H9 (cell line): ENCODE measurements at regions not wholly inside any gene's neighbourhood (a gene's known extent, or its start where the extent isn't known, plus 50 kb on each side); places are given as distances from the start of the nearest gene placed in this dataset.

Experiments
- DNase-seq: peaks from one replicate; pipeline ENCODE4 v3.0.0-alpha.2; 2017
- H2AFZ ChIP-seq: one replicate; pipeline ENCODE4 v1.6.1; 2013; ENCODE audit warnings: mild to moderate bottlenecking, low read length, control low read depth, moderate library complexity
- H2AK5ac ChIP-seq: 2 replicates; pipeline ENCODE4 v1.6.1; 2013; ENCODE audit warnings: low read length, control low read depth, mixed read lengths; ENCODE audit not compliant: insufficient read length
- H2BK120ac ChIP-seq: one replicate; pipeline ENCODE4 v1.6.1; 2013; ENCODE audit warnings: low read depth, mild to moderate bottlenecking, low read length, control low read depth, inconsistent platforms; ENCODE audit not compliant: poor library complexity, severe bottlenecking
- H2BK12ac ChIP-seq: 2 replicates; pipeline ENCODE4 v1.6.1; 2013; ENCODE audit warnings: low read length, control low read depth, mixed read lengths, low read depth; ENCODE audit not compliant: insufficient read length
- H2BK15ac ChIP-seq: 2 replicates; pipeline ENCODE4 v1.6.1; 2013; ENCODE audit warnings: low read depth, low read length, control low read depth
- H2BK20ac ChIP-seq: one replicate; pipeline ENCODE4 v1.6.1; 2013; ENCODE audit warnings: low read depth, mild to moderate bottlenecking, low read length, control low read depth, inconsistent platforms; ENCODE audit not compliant: poor library complexity, severe bottlenecking
- H2BK5ac ChIP-seq: 2 replicates; pipeline ENCODE4 v1.6.1; 2013; ENCODE audit warnings: low read length, control low read depth, mixed read lengths; ENCODE audit not compliant: insufficient read length
- H3K14ac ChIP-seq: 2 replicates; pipeline ENCODE4 v1.6.1; 2013; ENCODE audit warnings: low read length, control low read depth; ENCODE audit not compliant: insufficient read depth
- H3K18ac ChIP-seq: 2 replicates; pipeline ENCODE4 v1.6.1; 2013; ENCODE audit warnings: low read depth, mild to moderate bottlenecking, mixed read lengths, low read length, control low read depth; ENCODE audit not compliant: insufficient read length
- H3K23ac ChIP-seq: 2 replicates; pipeline ENCODE4 v1.6.1; 2013; ENCODE audit warnings: low read length, control low read depth, mixed read lengths, low read depth; ENCODE audit not compliant: insufficient read length
- H3K23me2 ChIP-seq: 2 replicates; pipeline ENCODE4 v1.6.1; 2013; ENCODE audit warnings: low read depth, mild to moderate bottlenecking, mixed read lengths, low read length, control low read depth; ENCODE audit not compliant: insufficient read length, poor library complexity, severe bottlenecking
- H3K27ac ChIP-seq: 2 replicates; pipeline ENCODE4 v1.5.1; 2013; ENCODE audit warnings: low read length, control low read depth, mixed read lengths, low read depth; ENCODE audit not compliant: insufficient read length
- H3K27me3 ChIP-seq: 2 replicates; pipeline ENCODE4 v1.6.1; 2013; ENCODE audit warnings: low read length, control low read depth, inconsistent platforms; ENCODE audit not compliant: insufficient read depth
- H3K4ac ChIP-seq: 2 replicates; pipeline ENCODE4 v1.6.1; 2013; ENCODE audit warnings: low read depth, mild to moderate bottlenecking, control low read depth, inconsistent platforms, low read length, moderate library complexity
- H3K4me1 ChIP-seq: 2 replicates; pipeline ENCODE4 v1.6.1; 2013; ENCODE audit warnings: low read length, control low read depth, inconsistent platforms; ENCODE audit not compliant: insufficient read depth
- H3K4me2 ChIP-seq: 2 replicates; pipeline ENCODE4 v1.6.1; 2013; ENCODE audit warnings: low read length, control low read depth, mixed read lengths; ENCODE audit not compliant: insufficient read length, insufficient read depth
- H3K56ac ChIP-seq: 2 replicates; pipeline ENCODE4 v1.6.1; 2013; ENCODE audit warnings: low read depth, mild to moderate bottlenecking, mixed read lengths, low read length, control low read depth; ENCODE audit not compliant: insufficient read length
- H3K79me1 ChIP-seq: 2 replicates; pipeline ENCODE4 v1.6.1; 2013; ENCODE audit warnings: low read depth, mild to moderate bottlenecking, moderate library complexity, low read length, control low read depth, inconsistent platforms; ENCODE audit not compliant: insufficient read depth, poor library complexity, severe bottlenecking
- H3K79me2 ChIP-seq: 2 replicates; pipeline ENCODE4 v1.6.1; 2013; ENCODE audit warnings: low read length, control low read depth, inconsistent platforms; ENCODE audit not compliant: insufficient read depth
- H3K9ac ChIP-seq: 2 replicates; pipeline ENCODE4 v1.6.1; 2013; ENCODE audit warnings: low read length, control low read depth, mixed read lengths; ENCODE audit not compliant: insufficient read length; ENCODE audit errors: extremely low read depth
- H3K9me3 ChIP-seq: one replicate; pipeline ENCODE4 v1.6.1; 2013; ENCODE audit warnings: low read depth, low read length, inconsistent platforms; ENCODE audit not compliant: control insufficient read depth
- H3T11ph ChIP-seq: one replicate; pipeline ENCODE4 v1.6.1; 2013; ENCODE audit warnings: mild to moderate bottlenecking, low read length, control low read depth, inconsistent platforms
- H4K20me1 ChIP-seq: one replicate; pipeline ENCODE4 v1.6.1; 2013; ENCODE audit not compliant: control insufficient read depth, insufficient read length, insufficient read depth
- H4K5ac ChIP-seq: 2 replicates; pipeline ENCODE4 v1.6.1; 2013; ENCODE audit warnings: low read depth, mild to moderate bottlenecking, mixed read lengths, low read length, control low read depth; ENCODE audit not compliant: insufficient read length
- H4K8ac ChIP-seq: replicated peaks from 2 replicates; pipeline ENCODE4 v1.6.1; 2013; ENCODE audit warnings: low read length, control low read depth, mixed read lengths, low read depth; ENCODE audit not compliant: insufficient read length
- H4K91ac ChIP-seq: 2 replicates; pipeline ENCODE4 v1.6.1; 2013; ENCODE audit warnings: low read depth, mild to moderate bottlenecking, moderate library complexity, mixed read lengths, low read length, control low read depth; ENCODE audit not compliant: insufficient read length
- H3K27ac Mint-ChIP-seq, 3 experiments: 2 replicates in 2 of 3; 3 replicates in 1 of 3; pipeline ENCODE4 v1.8.0; 2020 to 2021; ENCODE audit warnings: mixed read lengths in 3 of 3, mild to moderate bottlenecking in 1 of 3, moderate library complexity in 1 of 3
- H3K27me3 Mint-ChIP-seq: 2 replicates; pipeline ENCODE4 v1.8.0; 2021; ENCODE audit warnings: low read depth, mild to moderate bottlenecking, moderate library complexity, mixed read lengths
- H3K36me3 Mint-ChIP-seq, 3 experiments: 2 replicates in 2 of 3; 3 replicates in 1 of 3; pipeline ENCODE4 v1.8.0; 2020 to 2021; ENCODE audit warnings: low read depth in 3 of 3, mixed read lengths in 3 of 3; ENCODE audit not compliant: insufficient read depth in 1 of 3
- H3K4me1 Mint-ChIP-seq, 2 experiments: 2 replicates each; pipeline ENCODE4 v1.8.0; 2020; ENCODE audit warnings: mixed read lengths in 2 of 2
- H3K4me3 Mint-ChIP-seq, 2 experiments: 2 replicates in 1 of 2; 3 replicates in 1 of 2; pipeline ENCODE4 v1.8.0; 2020 to 2021; ENCODE audit warnings: mild to moderate bottlenecking in 2 of 2, mixed read lengths in 2 of 2, moderate library complexity in 1 of 2
- H3K9me3 Mint-ChIP-seq, 2 experiments: 2 replicates in 1 of 2; 3 replicates in 1 of 2; pipeline ENCODE4 v1.8.0; 2020; ENCODE audit warnings: mild to moderate bottlenecking in 2 of 2, mixed read lengths in 2 of 2, moderate library complexity in 1 of 2
- CTCF ChIP-seq: fragments of 200-600 bp; sonication (generic); conservative IDR thresholded peaks from 3 replicates; pipeline ENCODE4 v1.8.0; 2021; ENCODE audit warnings: antibody characterized with exemption, mild to moderate bottlenecking
- WGBS: extraction: QIAGEN DNeasy Blood & Tissue Kit; methylation state at CpG from one replicate; pipeline ENCODE4 v1.1.7; 2013; ENCODE audit warnings: missing lambda C conversion rate, low lambda C conversion rate, mixed read lengths; ENCODE audit not compliant: insufficient read length; ENCODE audit errors: extremely low coverage; 5-methylcytosine and 5-hydroxymethylcytosine counted together

GRCh38 chr3:67113802-67114407 is 115.8 kb downstream of the KBTBD8 start:
- no peak overlapping the region for H2BK12ac ChIP-seq
- H3K36me3 Mint-ChIP-seq, result no peaks in the 10 kb centered on the region
- no peaks in the 10 kb centered on the region for H3K27me3 ChIP-seq
- no peak overlapping the region for H4K91ac ChIP-seq
- no peak overlapping the region for H3K4ac ChIP-seq
- H3K4me1 Mint-ChIP-seq, result peaks cover 7 to 8% of the 10 kb centered on the region in 2 experiments
- H3K4me1 ChIP-seq, result no peaks in the 10 kb centered on the region
- no CpG with 5 or more reads among the region's 6 CpGs for WGBS
- no peak overlapping the region for H3K56ac ChIP-seq
- no peak overlapping the region for H2BK20ac ChIP-seq
- no peak overlapping the region for H4K5ac ChIP-seq
- H4K20me1 ChIP-seq, result no peaks in the 10 kb centered on the region
- no peak overlapping the region for H3K18ac ChIP-seq
- no peak overlapping the region for H3K27ac ChIP-seq
- no peak overlapping the region for H2BK120ac ChIP-seq
- H3K4me3 Mint-ChIP-seq, result no peak overlapping the region
- no peak overlapping the region for H2AK5ac ChIP-seq
- H3K27me3 Mint-ChIP-seq, result no peaks in the 10 kb centered on the region; the same call in 1 of the 2 replicates
- H3K4me2 ChIP-seq, result no peak overlapping the region
- H2AFZ ChIP-seq, result no peak overlapping the region
- DNase-seq, result peak; percentile 84
- no peak overlapping the region for H3K14ac ChIP-seq
- no peaks in the 10 kb centered on the region for H3K79me1 ChIP-seq
- H3K23ac ChIP-seq, result no peak overlapping the region
- H3K27ac Mint-ChIP-seq, result no peak overlapping the region
- no peaks in the 10 kb centered on the region for H3K9me3 Mint-ChIP-seq
- H3K23me2 ChIP-seq, result no peaks in the 10 kb centered on the region
- H3T11ph ChIP-seq, result no peak overlapping the region
- H2BK15ac ChIP-seq, result no peak overlapping the region
- no peaks in the 10 kb centered on the region for H3K79me2 ChIP-seq
- H4K8ac ChIP-seq, result no peak overlapping the region
- no peak overlapping the region for H3K9ac ChIP-seq
- H3K9me3 ChIP-seq, result no peaks in the 10 kb centered on the region
- no peak overlapping the region for H2BK5ac ChIP-seq
- peak; percentile 96 for TF ChIP-seq CTCF
